ENCODE measurements at regions not wholly inside any gene's neighbourhood (a gene's known extent, or its start where the extent isn't known, plus 50 kb on each side); places are given as distances from the start of the nearest gene placed in this dataset.

DNA sequence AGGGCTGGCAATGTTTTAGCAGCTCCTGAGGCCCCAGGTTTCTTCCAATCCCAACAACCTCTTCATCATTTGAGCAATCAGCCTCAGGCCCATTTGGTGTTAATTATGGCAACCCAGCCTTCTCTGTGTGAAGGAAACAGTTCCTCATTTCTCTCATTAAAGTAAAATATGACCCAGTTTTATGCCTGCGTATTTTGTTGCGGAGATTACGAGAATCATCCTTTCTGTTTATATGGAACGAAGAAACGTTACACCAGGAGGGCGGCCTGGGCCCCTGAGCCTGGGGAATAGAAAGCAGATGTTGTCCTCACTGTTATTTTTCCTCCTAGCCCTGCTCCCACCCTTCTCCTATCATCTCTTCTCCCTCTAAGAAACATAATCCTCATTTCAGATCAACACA lies 332.2 kb upstream of the USP24 start:
- no peaks in the 10 kb centered on the region for H3K9me3 Mint-ChIP-seq (ENCODE audit: low read depth, unreplicated experiment)
- TF ChIP-seq, protein P1, sequence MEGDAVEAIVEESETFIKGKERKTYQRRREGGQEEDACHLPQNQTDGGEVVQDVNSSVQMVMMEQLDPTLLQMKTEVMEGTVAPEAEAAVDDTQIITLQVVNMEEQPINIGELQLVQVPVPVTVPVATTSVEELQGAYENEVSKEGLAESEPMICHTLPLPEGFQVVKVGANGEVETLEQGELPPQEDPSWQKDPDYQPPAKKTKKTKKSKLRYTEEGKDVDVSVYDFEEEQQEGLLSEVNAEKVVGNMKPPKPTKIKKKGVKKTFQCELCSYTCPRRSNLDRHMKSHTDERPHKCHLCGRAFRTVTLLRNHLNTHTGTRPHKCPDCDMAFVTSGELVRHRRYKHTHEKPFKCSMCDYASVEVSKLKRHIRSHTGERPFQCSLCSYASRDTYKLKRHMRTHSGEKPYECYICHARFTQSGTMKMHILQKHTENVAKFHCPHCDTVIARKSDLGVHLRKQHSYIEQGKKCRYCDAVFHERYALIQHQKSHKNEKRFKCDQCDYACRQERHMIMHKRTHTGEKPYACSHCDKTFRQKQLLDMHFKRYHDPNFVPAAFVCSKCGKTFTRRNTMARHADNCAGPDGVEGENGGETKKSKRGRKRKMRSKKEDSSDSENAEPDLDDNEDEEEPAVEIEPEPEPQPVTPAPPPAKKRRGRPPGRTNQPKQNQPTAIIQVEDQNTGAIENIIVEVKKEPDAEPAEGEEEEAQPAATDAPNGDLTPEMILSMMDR (IDR thresholded peaks at IDR 0.05; ENCODE audit: unreplicated experiment), result no peak
- intact Hi-C loops (cut with micrococcal nuclease; ENCODE audit: unreplicated experiment), result no loop called here
- no peak overlapping the region for H3K27ac Mint-ChIP-seq (ENCODE audit: unreplicated experiment)
- H3K4me3 Mint-ChIP-seq (ENCODE audit: low read depth, unreplicated experiment), result no peak overlapping the region
- no peak for DNase-seq
- no peaks in the 10 kb centered on the region for H3K27me3 Mint-ChIP-seq (ENCODE audit: unreplicated experiment)
- CTCF ChIA-PET, result no interaction called here
- no peaks in the 10 kb centered on the region for H3K4me1 Mint-ChIP-seq (ENCODE audit: low read depth, unreplicated experiment)
- no TSS peak for BruUV-seq (replicated peaks)
- H3K36me3 Mint-ChIP-seq (ENCODE audit: insufficient read depth, unreplicated experiment), result no peaks in the 10 kb centered on the region

DNA sequence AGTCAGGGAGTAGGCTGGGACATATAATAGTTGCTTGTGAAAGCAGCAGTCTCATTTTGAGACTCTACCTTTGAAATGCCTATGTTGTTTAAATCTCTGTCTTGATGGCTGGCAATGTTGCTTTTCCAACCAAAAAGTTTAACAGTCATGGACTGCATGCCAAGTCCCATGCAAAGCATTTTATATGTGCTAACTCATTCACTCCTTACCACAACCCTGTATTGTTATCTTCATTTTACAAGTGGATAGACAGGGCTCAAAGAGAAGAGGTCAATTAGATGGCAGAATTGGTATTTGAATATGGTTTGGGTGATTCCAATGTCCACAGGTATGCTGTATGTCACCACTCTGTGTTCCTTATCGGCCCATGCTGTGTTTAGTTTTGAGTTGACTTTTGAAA lies 331.4 kb upstream of the USP24 start:
- DNase-seq, result no peak
- intact Hi-C loops (cut with micrococcal nuclease; ENCODE audit: unreplicated experiment), result no loop called here
- Mint-ChIP-seq H3K9me3 (ENCODE audit: low read depth, unreplicated experiment) (no peaks in the 10 kb centered on the region), H3K27me3 (ENCODE audit: unreplicated experiment) (no peaks in the 10 kb centered on the region), H3K27ac (ENCODE audit: unreplicated experiment) (no peak overlapping the region), H3K36me3 (ENCODE audit: insufficient read depth, unreplicated experiment) (no peaks in the 10 kb centered on the region), H3K4me3 (ENCODE audit: low read depth, unreplicated experiment) (no peak overlapping the region), H3K4me1 (ENCODE audit: low read depth, unreplicated experiment) (no peaks in the 10 kb centered on the region)
- CTCF ChIA-PET, result no interaction called here
- BruUV-seq (replicated peaks), result no TSS peak
- TF ChIP-seq, protein P1 (IDR thresholded peaks at IDR 0.05; ENCODE audit: unreplicated experiment), result no peak

DNA sequence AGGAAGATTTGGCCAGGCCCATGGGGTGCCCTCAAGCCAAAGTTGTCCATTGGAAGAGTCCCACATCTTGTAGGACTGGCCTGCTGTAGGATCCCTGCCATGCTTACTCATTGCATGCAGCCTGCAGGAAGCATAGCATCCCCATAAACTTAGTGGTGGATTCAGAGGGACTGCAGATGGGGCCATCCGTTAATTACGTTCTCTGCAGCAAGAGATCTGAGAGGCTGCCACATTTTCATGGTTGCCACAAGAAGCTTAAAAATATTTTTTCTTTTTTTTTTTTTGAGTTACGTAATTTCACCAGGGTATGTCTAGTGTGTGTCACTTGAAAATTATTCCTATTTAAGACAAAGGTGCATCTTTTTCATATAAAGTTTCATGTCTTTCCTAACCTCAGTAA lies 329.7 kb upstream of the USP24 start:
- no peaks in the 10 kb centered on the region for H3K4me1 Mint-ChIP-seq (ENCODE audit: low read depth, unreplicated experiment)
- H3K9me3 Mint-ChIP-seq (ENCODE audit: low read depth, unreplicated experiment), result no peaks in the 10 kb centered on the region
- no peaks in the 10 kb centered on the region for H3K36me3 Mint-ChIP-seq (ENCODE audit: insufficient read depth, unreplicated experiment)
- CTCF ChIA-PET, result interaction anchor here (0.6 kb wide), 1 partner anchor 953 kb away, joined by 3 read pairs; no protein-coding TSS in a partner anchor
- H3K27ac Mint-ChIP-seq (ENCODE audit: unreplicated experiment), result no peak overlapping the region
- TF ChIP-seq, protein P1 (IDR thresholded peaks at IDR 0.05; ENCODE audit: unreplicated experiment), result no peak
- H3K4me3 Mint-ChIP-seq (ENCODE audit: low read depth, unreplicated experiment), result no peak overlapping the region
- no TSS peak for BruUV-seq (replicated peaks)
- DNase-seq, result no peak
- no peaks in the 10 kb centered on the region for H3K27me3 Mint-ChIP-seq (ENCODE audit: unreplicated experiment)
- intact Hi-C loops (cut with micrococcal nuclease; ENCODE audit: unreplicated experiment), result no loop called here

DNA sequence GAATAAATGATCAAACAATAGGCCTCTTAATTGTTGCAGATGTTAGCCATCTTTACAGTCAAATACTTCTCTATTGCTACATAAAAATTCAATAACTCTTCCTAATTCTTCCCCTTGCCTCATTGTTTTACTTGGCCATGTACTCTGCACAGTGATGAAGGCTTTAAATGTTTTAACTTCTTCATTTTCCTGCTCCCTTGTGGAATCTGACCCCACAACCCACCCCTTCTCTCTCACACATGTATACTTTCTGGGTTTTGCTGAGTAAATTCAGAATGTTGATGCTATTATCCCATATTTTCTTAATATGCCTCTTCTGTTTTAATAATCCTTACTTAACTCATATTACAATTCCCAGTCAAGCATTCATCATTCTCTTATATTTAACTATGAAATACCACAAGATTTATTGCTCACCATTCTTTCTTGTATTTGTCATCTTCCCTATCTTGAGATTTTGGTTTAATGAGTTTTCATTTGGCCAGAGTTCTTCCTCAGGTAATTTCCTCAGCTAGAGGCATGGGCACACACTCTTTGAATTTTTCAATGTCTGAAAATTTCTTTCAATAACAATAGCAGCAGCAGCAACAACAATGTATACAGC lies 327.8 kb upstream of the USP24 start:
- Mint-ChIP-seq H3K27me3 (ENCODE audit: unreplicated experiment) (no peaks in the 10 kb centered on the region), H3K9me3 (ENCODE audit: low read depth, unreplicated experiment) (no peaks in the 10 kb centered on the region), H3K27ac (ENCODE audit: unreplicated experiment) (no peak overlapping the region), H3K4me3 (ENCODE audit: low read depth, unreplicated experiment) (no peak overlapping the region), H3K4me1 (ENCODE audit: low read depth, unreplicated experiment) (no peaks in the 10 kb centered on the region), H3K36me3 (ENCODE audit: insufficient read depth, unreplicated experiment) (no peaks in the 10 kb centered on the region)
- CTCF ChIA-PET, result no interaction called here
- no TSS peak for BruUV-seq (replicated peaks)
- intact Hi-C loops (cut with micrococcal nuclease; ENCODE audit: unreplicated experiment), result no loop called here
- TF ChIP-seq, protein P1 (IDR thresholded peaks at IDR 0.05; ENCODE audit: unreplicated experiment), result no peak
- no peak for DNase-seq

Measured in Calu3 (cell line).